ENCODE measurements at regions not wholly inside any gene's neighbourhood (a gene's known extent, or its start where the extent isn't known, plus 50 kb on each side); places are given as distances from the start of the nearest gene placed in this dataset.

DNA sequence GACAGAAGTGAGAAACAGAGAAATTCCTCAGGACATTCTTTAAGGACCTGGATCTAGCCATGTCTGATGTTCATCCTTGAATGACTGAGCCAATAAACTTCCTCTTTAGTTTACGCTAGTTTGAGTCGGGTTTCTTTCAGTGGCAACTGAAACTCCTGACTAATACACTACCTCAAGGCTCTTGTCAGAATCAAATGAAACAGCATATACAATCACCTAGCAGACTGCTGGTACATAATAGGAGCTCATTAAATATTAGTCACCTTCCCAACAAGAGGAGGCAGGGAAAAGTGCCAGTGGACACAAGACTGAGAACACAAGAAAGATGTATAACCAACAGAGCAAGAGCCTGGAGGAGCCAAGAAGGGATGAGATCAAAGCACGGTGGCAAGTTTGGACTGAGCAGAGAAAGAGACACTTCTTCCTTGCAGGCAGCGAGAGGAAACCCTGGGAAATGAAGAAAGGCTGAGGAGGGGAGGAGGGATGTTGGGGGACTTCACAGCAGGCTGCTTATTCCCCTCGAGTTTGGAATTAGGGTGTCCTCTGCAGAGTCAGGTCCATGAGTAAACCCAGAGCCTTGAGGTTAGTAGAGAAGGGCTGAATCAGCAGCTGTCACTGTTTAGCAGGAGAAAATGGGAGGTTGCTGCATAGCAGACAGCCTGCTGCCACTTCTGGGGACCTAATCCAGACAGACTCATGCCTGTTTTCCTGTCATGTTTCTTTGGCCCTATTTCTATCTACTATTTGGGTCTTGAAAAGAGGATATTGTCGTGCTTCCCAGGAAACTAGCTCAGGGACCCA is 73.3 kb downstream of the MRPL46 start:
- intact Hi-C loops (cut with micrococcal nuclease), result no loop called here
- H3K4me1 Mint-ChIP-seq (ENCODE audit: low read depth), result peaks cover 4% of the 10 kb centered on the region
- H3K36me3 Mint-ChIP-seq (ENCODE audit: low read depth), result no peaks in the 10 kb centered on the region
- H3K9me3 Mint-ChIP-seq, result no peaks in the 10 kb centered on the region
- no peak overlapping the region for H3K4me3 Mint-ChIP-seq (ENCODE audit: low read depth)
- no peak overlapping the region for H3K27ac Mint-ChIP-seq
- no peak for DNase-seq (ENCODE audit: low spot score)
- H3K27me3 Mint-ChIP-seq (ENCODE audit: low read depth), result peaks cover 3% of the 10 kb centered on the region

DNA sequence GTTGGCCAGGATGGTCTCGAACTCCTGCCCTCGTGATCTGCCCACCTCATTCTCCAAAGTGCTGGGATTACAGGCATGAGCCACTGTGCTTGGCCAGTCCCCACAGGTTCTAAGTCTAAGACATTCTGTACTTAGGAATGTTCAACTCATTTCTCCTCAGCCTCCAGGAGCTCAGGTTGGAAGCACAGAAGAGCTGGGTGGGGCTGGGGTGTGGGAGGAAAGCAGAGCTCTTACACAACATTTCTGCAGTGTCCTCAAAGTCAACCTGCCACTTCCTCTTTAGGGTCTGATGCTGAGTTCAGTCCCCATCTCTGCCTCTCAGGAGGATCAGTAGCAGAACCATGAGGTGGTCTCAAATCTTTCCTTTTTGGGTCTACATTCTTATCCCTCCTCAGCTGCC is 75.5 kb downstream of the MRPL46 start:
- no peak for DNase-seq (ENCODE audit: low spot score)
- no peaks in the 10 kb centered on the region for H3K9me3 Mint-ChIP-seq
- H3K4me3 Mint-ChIP-seq (ENCODE audit: low read depth), result no peak overlapping the region
- peaks cover 3% of the 10 kb centered on the region for H3K27me3 Mint-ChIP-seq (ENCODE audit: low read depth)
- peaks cover 4% of the 10 kb centered on the region for H3K4me1 Mint-ChIP-seq (ENCODE audit: low read depth)
- no peak overlapping the region for H3K27ac Mint-ChIP-seq
- intact Hi-C loops (cut with micrococcal nuclease), result no loop called here
- H3K36me3 Mint-ChIP-seq (ENCODE audit: low read depth), result no peaks in the 10 kb centered on the region

DNA sequence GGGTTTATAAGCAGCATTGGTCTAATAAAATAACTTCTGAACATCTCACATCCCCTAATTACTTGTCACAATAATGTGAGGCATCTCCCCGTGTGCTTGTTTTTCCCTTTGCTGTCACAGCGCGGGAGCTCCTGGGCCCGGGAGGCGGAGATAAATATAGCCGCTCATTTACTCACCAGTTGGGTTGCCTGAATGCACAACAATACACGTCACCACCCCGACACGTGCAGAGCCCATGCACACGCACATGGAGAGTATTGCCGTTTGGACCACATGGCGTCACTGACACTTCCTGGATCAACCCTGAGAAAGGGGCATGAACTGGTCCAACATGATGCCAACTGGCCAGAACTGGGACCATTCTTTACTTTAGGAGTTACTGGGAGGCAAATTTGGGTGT is 76.2 kb downstream of the MRPL46 start:
- no peak for DNase-seq (ENCODE audit: low spot score)
- peaks cover 3% of the 10 kb centered on the region for H3K27me3 Mint-ChIP-seq (ENCODE audit: low read depth)
- H3K9me3 Mint-ChIP-seq, result no peaks in the 10 kb centered on the region
- H3K36me3 Mint-ChIP-seq (ENCODE audit: low read depth), result no peaks in the 10 kb centered on the region
- H3K4me1 Mint-ChIP-seq (ENCODE audit: low read depth), result peaks cover 4% of the 10 kb centered on the region
- intact Hi-C loops (cut with micrococcal nuclease), result no loop called here
- H3K4me3 Mint-ChIP-seq (ENCODE audit: low read depth), result no peak overlapping the region
- H3K27ac Mint-ChIP-seq, result no peak overlapping the region

DNA sequence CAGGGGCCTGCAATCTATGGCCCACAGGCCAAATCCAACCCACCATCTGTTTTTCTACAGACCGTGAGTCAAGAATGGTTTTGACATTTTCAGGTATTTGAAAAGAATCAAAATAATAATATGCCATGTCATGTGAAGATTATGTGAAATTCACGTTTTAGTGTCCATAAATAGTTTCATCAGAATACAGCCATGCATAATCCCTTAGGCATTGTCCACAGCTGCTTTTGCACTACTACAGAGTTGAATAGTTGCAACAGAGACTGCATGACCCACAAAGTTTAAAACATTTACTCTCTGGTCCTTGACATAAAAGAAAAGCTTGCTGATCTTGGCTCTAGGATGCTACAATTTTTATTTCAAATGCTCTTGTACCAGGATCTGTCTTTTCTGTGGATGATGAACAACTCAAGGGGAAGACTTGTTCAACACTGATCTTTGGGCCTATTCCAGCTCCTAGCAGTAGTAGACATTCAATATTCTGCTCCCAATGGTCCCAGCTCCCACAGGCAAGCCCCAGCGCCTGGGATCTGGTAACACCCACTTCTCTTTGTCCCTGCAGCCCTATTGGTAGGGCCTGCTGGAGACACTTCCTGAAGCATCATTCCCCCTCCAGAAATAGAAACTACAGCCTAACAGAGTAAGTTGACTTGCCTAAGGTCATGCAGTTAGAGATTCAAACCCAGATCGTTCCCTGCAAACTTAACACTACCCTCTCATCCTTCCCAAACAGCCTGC is 76.9 kb downstream of the MRPL46 start:
- peaks cover 4% of the 10 kb centered on the region for H3K4me1 Mint-ChIP-seq (ENCODE audit: low read depth)
- peaks cover 3% of the 10 kb centered on the region for H3K27me3 Mint-ChIP-seq (ENCODE audit: low read depth)
- H3K9me3 Mint-ChIP-seq, result no peaks in the 10 kb centered on the region
- no peak for DNase-seq (ENCODE audit: low spot score)
- intact Hi-C loops (cut with micrococcal nuclease), result no loop called here
- H3K4me3 Mint-ChIP-seq (ENCODE audit: low read depth), result no peak overlapping the region
- H3K36me3 Mint-ChIP-seq (ENCODE audit: low read depth), result no peaks in the 10 kb centered on the region
- no peak overlapping the region for H3K27ac Mint-ChIP-seq

DNA sequence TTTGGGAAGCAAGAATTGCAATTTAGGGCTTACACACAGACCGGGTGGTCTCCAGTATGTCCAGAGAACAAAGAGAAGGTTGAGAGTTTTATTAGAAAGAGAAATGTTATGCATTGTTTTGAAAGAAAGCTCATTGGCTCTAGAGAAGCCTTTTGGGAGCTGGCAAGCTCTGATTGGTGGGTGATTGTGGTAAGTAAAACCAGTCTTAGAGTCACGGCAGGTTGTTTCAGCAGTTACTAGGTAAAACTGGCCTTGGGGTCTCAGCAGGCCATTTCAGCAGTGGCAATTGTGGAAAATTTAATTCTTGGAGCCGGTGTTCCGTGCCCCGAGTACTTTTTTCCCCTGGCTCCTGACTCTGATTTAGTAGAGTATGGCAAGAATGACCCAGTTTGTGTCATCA is 78.1 kb downstream of the MRPL46 start:
- no peaks in the 10 kb centered on the region for H3K36me3 Mint-ChIP-seq (ENCODE audit: low read depth)
- peaks cover 9% of the 10 kb centered on the region for H3K4me1 Mint-ChIP-seq (ENCODE audit: low read depth)
- no peak for DNase-seq (ENCODE audit: low spot score)
- no peak overlapping the region for H3K4me3 Mint-ChIP-seq (ENCODE audit: low read depth)
- no peaks in the 10 kb centered on the region for H3K9me3 Mint-ChIP-seq
- intact Hi-C loops (cut with micrococcal nuclease), result no loop called here
- H3K27ac Mint-ChIP-seq, result no peak overlapping the region
- H3K27me3 Mint-ChIP-seq (ENCODE audit: low read depth), result no peaks in the 10 kb centered on the region

DNA sequence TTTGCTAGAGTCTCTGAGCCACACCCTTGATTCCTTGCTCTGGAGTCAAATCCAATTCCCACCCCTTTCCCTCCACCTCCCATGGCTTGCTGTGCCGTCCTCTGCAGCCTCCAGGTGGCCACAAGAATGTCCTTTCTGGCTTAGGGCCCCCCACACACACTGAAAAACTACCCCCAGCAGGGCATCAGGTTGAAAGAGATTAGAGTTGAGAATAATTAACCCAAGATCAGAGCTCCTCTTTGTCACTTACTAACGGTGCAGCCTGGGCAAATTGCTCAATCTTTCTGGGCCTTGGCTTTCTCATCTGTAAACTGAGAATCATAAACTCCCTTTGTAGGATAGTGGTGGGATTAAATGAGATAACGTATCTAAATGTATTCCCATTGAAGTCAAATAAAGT is 78.5 kb downstream of the MRPL46 start:
- Mint-ChIP-seq H3K36me3 (ENCODE audit: low read depth) (no peaks in the 10 kb centered on the region), H3K4me1 (ENCODE audit: low read depth) (peaks cover 5% of the 10 kb centered on the region), H3K9me3 (no peaks in the 10 kb centered on the region), H3K27ac (no peak overlapping the region), H3K27me3 (ENCODE audit: low read depth) (no peaks in the 10 kb centered on the region), H3K4me3 (ENCODE audit: low read depth) (no peak overlapping the region)
- intact Hi-C loops (cut with micrococcal nuclease), result no loop called here
- no peak for DNase-seq (ENCODE audit: low spot score)

DNA sequence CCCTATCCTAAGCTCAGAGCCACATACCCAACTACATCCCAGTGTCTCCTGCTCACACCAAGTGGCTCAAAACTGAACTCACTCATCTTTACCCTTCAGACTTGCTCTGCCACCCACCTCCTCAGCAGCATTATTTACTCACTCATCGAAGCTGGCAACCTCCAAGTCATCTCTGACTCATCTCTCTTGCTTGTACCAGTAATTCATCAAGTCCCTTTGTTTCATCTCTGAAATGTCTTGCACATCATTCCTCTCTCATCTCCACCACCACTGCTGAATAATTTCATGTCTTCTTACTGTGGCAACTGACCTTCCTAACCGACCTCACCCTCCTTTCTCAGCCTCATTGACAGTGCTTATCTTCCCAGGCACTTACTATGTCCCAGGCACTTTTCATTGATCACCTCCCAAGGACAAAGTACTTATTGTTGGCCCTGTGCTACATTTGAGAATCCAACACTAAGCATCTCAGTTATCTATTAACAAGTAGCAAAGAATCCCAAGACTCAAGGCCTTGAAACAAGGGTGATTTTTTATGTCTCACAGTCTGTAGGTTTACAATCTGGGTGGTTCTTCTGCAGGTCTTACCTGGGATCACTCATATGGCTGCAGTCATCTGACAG is 82.0 kb downstream of the MRPL46 start:
- Mint-ChIP-seq H3K4me3 (ENCODE audit: low read depth) (no peak overlapping the region), H3K4me1 (ENCODE audit: low read depth) (peaks cover 5% of the 10 kb centered on the region), H3K27me3 (ENCODE audit: low read depth) (no peaks in the 10 kb centered on the region), H3K27ac (no peak overlapping the region), H3K9me3 (no peaks in the 10 kb centered on the region), H3K36me3 (ENCODE audit: low read depth) (no peaks in the 10 kb centered on the region)
- DNase-seq (ENCODE audit: low spot score), result no peak
- intact Hi-C loops (cut with micrococcal nuclease), result loop anchor here (2.0 kb wide), 1 partner anchor 34 kb away; no protein-coding TSS in a partner anchor

DNA sequence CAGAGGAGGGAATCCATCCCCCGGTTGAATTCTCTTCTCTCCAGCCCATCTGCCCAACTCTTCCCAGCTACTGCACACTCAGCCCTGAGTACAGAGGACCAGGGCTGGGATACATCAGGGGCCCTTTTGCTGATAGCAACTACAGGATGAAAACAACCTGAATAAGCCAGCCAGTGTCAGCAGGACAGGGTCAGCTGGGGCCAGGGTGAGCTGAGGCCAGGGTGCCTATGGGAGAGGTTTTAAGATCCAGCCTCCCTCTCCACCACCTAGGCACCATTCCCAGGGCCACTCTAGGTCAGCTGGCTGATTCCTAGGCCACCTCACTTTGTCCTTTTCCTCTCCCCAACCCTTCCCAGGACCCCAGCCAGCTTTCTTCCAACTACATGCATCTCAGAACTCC is 83.8 kb downstream of the MRPL46 start:
- Mint-ChIP-seq H3K4me3 (ENCODE audit: low read depth) (no peak overlapping the region), H3K27me3 (ENCODE audit: low read depth) (no peaks in the 10 kb centered on the region), H3K9me3 (no peaks in the 10 kb centered on the region), H3K36me3 (ENCODE audit: low read depth) (no peaks in the 10 kb centered on the region), H3K27ac (no peak overlapping the region), H3K4me1 (ENCODE audit: low read depth) (peaks cover 5% of the 10 kb centered on the region)
- no peak for DNase-seq (ENCODE audit: low spot score)
- intact Hi-C loops (cut with micrococcal nuclease), result no loop called here

DNA sequence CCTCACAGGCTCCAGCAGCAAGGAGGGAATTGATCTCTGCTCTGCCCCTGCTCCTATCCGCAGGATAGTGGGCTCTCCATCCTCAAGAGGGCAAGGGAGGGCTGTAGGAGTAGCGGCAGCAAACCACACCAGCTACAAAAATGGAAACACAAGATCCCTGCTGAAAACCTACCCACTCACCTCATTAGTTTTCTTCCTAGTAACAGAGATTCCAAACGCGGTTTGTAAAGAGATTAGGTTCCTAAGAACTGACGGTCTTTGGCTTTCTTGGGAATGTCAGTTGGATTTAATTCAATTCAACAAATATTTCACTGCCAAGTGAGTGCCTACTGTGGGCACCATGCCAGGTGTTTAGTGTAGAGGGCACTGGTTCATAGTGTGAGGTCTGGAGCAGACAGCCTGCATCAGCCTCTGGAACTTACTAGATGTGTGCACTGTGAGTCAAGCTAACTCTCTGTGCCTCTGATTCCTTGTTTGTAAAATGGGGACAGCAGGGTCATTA is 84.7 kb downstream of the MRPL46 start:
- no peak overlapping the region for H3K27ac Mint-ChIP-seq
- peaks cover 5% of the 10 kb centered on the region for H3K4me1 Mint-ChIP-seq (ENCODE audit: low read depth)
- no peak for DNase-seq (ENCODE audit: low spot score)
- H3K27me3 Mint-ChIP-seq (ENCODE audit: low read depth), result no peaks in the 10 kb centered on the region
- H3K9me3 Mint-ChIP-seq, result no peaks in the 10 kb centered on the region
- intact Hi-C loops (cut with micrococcal nuclease), result no loop called here
- H3K4me3 Mint-ChIP-seq (ENCODE audit: low read depth), result no peak overlapping the region
- H3K36me3 Mint-ChIP-seq (ENCODE audit: low read depth), result no peaks in the 10 kb centered on the region

DNA sequence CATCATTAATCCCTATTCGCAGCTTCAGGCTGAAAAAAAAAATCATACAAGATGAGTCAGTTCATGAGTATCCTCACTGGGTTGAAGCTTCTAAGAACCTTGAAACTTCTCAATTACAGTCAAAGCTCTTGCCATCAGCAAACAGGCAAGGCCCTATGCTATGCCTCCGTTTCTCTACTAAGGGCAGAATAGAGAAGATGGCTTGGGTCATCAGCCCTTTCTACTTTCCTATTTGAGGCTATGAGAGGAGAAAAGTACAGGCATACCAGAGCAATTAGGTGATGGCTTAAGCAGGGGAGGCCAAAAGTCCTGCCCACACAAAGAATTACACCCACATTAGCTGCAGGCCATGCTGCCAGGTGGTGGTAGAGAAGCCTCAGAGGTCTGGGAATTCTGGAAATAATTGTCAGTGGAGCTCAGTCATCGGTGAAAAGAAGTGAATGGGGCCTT is 89.0 kb downstream of the MRPL46 start:
- DNase-seq (ENCODE audit: low spot score), result no peak
- H3K36me3 Mint-ChIP-seq (ENCODE audit: low read depth), result no peaks in the 10 kb centered on the region
- H3K9me3 Mint-ChIP-seq, result no peaks in the 10 kb centered on the region
- H3K4me1 Mint-ChIP-seq (ENCODE audit: low read depth), result no peaks in the 10 kb centered on the region
- no peak overlapping the region for H3K27ac Mint-ChIP-seq
- no peaks in the 10 kb centered on the region for H3K27me3 Mint-ChIP-seq (ENCODE audit: low read depth)
- H3K4me3 Mint-ChIP-seq (ENCODE audit: low read depth), result no peak overlapping the region
- intact Hi-C loops (cut with micrococcal nuclease), result no loop called here

DNA sequence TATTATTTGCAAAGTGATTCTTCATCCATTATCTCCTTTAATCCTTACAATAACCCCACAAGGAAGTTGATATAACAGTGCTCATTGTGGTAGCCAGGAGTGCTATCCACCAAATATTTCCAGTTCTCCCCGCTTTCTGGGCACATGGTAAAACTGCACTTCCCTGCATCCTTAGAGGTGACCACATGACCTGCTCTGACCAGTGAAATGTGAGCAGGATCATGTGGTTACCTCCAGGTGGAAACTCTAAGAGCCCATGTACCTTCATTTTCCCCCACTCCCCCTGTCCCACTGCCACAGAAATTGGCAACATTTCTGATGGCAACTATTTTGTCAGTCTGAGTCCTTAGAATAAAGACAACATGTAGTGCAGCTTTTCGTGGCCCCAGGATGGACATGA is 89.7 kb downstream of the MRPL46 start:
- H3K27me3 Mint-ChIP-seq (ENCODE audit: low read depth), result no peaks in the 10 kb centered on the region
- no peak overlapping the region for H3K4me3 Mint-ChIP-seq (ENCODE audit: low read depth)
- H3K4me1 Mint-ChIP-seq (ENCODE audit: low read depth), result no peaks in the 10 kb centered on the region
- intact Hi-C loops (cut with micrococcal nuclease), result no loop called here
- no peak overlapping the region for H3K27ac Mint-ChIP-seq
- no peaks in the 10 kb centered on the region for H3K9me3 Mint-ChIP-seq
- H3K36me3 Mint-ChIP-seq (ENCODE audit: low read depth), result no peaks in the 10 kb centered on the region
- DNase-seq (ENCODE audit: low spot score), result no peak

DNA sequence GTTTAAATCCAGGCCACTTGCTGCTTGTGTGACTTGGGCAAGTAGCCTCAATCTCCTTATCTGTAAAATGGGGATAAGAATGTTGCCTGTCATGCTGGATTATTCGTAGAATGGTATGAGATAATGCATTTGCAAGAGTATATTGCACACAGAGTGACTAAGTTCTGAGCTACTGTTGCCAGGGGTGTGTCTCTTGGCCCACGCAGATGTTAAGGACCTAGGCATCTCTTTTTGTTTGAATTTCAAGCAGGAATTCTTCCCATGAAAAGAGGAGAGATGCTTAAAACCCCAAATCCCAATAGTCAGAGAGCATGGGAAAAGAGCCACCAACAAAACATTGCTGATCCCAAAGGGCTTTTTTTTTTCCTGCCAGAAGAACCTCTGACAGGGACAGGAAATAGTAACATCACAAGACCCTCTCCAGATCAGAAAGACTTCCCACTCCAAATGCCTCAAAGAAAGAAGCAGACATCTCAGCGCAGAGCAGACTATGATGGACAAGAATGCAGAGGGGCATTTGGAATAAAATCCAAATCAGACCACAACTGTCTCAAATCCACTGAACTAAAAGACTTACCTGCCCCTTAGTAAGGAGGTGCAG is 90.5 kb downstream of the MRPL46 start:
- Mint-ChIP-seq H3K27me3 (ENCODE audit: low read depth) (no peaks in the 10 kb centered on the region), H3K9me3 (no peaks in the 10 kb centered on the region), H3K36me3 (ENCODE audit: low read depth) (no peaks in the 10 kb centered on the region), H3K27ac (no peak overlapping the region), H3K4me3 (ENCODE audit: low read depth) (no peak overlapping the region), H3K4me1 (ENCODE audit: low read depth) (no peaks in the 10 kb centered on the region)
- intact Hi-C loops (cut with micrococcal nuclease), result no loop called here
- no peak for DNase-seq (ENCODE audit: low spot score)

Measured in activated T-helper 2 cell treated with anti-CD3 and anti-CD28 coated beads, Interferon-gamma antibody, Interleukin-2, Interleukin-4, amounts not matched to agents 10 μg/mL and 5 μg/mL and 100 μg/mL, durations not matched to agents 14 hours and 24 hours and 36 hours (primary cell).